ENCODE measurements at regions not wholly inside any gene's neighbourhood (a gene's known extent, or its start where the extent isn't known, plus 50 kb on each side); places are given as distances from the start of the nearest gene placed in this dataset.

DNA sequence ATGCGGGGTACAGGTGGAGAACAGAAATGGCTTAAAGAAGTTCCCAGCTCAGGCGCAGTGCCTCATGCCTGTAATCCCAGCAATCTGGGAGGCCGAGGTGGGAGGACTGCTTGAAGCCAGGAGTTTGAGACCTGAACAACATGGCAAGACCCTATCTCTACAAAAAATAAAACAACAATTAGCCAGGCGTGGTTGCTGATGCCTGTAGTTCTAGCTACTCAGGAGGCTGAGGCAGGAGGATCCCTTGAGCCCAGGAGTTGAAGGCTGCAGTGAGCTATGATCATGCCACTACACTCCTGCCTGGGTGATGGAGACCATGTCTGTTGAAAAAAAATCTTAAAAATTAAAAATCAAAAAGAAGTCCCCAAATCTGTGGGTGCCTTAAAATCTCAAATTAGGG lies 228.3 kb upstream of the WSB1 start:
- Histone ChIP-seq H3K27ac (no peak overlapping the region), H3K4me1 (no peaks in the 10 kb centered on the region), H3K9me3 (no peaks in the 10 kb centered on the region), H3K36me3 (no peaks in the 10 kb centered on the region), H3K27me3 (no peaks in the 10 kb centered on the region), H3K4me3 (no peak overlapping the region)
- TF ChIP-seq POLR2A (IDR thresholded peaks at IDR 0.05): no peak
- TF ChIP-seq, protein P1, sequence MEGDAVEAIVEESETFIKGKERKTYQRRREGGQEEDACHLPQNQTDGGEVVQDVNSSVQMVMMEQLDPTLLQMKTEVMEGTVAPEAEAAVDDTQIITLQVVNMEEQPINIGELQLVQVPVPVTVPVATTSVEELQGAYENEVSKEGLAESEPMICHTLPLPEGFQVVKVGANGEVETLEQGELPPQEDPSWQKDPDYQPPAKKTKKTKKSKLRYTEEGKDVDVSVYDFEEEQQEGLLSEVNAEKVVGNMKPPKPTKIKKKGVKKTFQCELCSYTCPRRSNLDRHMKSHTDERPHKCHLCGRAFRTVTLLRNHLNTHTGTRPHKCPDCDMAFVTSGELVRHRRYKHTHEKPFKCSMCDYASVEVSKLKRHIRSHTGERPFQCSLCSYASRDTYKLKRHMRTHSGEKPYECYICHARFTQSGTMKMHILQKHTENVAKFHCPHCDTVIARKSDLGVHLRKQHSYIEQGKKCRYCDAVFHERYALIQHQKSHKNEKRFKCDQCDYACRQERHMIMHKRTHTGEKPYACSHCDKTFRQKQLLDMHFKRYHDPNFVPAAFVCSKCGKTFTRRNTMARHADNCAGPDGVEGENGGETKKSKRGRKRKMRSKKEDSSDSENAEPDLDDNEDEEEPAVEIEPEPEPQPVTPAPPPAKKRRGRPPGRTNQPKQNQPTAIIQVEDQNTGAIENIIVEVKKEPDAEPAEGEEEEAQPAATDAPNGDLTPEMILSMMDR (IDR thresholded peaks at IDR 0.05): no peak
- no peak for DNase-seq

DNA sequence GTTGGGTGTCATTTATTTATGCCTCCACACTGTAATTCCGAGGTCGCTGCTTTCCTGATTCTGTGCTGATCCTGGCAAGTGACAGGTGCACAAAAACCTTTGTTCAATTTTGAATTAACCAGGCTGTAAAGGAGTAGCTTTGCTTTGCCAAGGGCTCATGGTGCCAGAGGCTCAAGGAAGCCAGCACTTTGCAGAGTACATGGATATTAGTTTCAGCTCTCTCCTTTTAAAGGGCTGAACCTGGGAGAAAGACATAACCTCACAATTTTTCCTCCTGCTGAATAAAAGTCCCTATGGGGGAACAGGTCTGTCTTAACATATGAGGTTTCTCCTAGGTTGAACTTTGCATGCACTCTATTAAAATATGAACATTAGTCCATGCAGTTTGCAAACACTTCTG lies 227.6 kb upstream of the WSB1 start:
- H3K4me3 ChIP-seq: no peak overlapping the region
- H3K27ac ChIP-seq: no peak overlapping the region
- TF ChIP-seq, protein P1 (IDR thresholded peaks at IDR 0.05): no peak
- no peak for TF ChIP-seq POLR2A (IDR thresholded peaks at IDR 0.05)
- no peaks in the 10 kb centered on the region for H3K4me1 ChIP-seq
- no peaks in the 10 kb centered on the region for H3K36me3 ChIP-seq
- no peaks in the 10 kb centered on the region for H3K9me3 ChIP-seq
- no peak for DNase-seq
- H3K27me3 ChIP-seq: no peaks in the 10 kb centered on the region

DNA sequence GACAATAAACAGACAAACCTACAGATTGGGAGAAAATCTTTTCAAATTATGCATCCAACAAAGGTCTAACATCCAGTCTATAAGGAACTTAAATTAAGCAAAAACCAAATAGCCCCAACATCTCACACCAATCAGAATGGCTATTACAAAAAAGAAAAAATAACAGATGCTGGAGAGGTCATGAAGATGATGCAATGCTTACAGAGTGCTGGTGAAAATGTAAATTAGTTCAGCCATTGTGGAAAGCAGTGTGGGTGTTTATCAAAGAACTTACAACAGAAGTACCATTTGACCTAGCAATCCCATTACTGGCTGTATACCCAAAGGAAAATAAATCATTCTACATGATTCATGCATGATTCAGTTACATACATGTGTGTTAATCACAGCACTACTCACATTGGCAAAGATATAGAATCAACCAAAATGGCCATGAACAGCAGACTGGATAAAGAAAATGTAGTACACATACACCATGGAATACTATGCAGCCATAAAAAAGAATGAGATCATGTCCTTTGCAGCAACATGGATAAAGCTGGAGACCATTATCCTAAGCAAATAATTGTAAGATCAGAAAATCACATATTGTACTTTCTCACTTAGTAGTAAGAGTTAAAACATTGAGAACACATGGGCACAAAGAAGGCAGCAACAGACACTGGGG lies 223.9 kb upstream of the WSB1 start:
- no peak for TF ChIP-seq POLR2A (IDR thresholded peaks at IDR 0.05)
- TF ChIP-seq, protein P1 (IDR thresholded peaks at IDR 0.05): no peak
- H3K27ac ChIP-seq: no peak overlapping the region

DNA sequence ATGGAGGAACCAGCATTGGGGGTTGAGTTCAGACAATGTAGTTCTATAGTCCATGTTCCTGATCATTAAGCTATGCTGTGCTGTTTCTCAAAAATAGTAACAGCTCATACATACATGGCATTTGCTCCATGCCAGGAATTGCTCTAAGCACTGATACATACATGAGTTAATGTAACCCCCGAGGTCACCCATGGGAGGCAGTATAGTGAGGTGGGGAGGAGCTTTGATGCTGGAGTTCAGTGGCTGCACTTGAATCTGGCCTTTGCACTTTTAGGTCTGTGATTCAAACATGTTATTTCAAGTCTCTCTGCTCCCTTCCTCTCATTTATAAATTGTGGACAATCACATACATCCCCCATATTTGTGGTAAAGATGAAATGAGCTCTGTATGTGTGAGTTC lies 223.1 kb upstream of the WSB1 start:
- H3K4me3 ChIP-seq: no peak overlapping the region
- H3K27me3 ChIP-seq: no peaks in the 10 kb centered on the region
- H3K27ac ChIP-seq: no peak overlapping the region
- no peaks in the 10 kb centered on the region for H3K4me1 ChIP-seq
- no peak for DNase-seq
- TF ChIP-seq, protein P1 (IDR thresholded peaks at IDR 0.05): no peak
- no peak for TF ChIP-seq POLR2A (IDR thresholded peaks at IDR 0.05)
- no peaks in the 10 kb centered on the region for H3K36me3 ChIP-seq
- H3K9me3 ChIP-seq: no peaks in the 10 kb centered on the region

More for the DNA sequence above, 223.9 kb upstream of the WSB1 start:
- no peaks in the 10 kb centered on the region for H3K36me3 ChIP-seq
- no peak for DNase-seq
- H3K4me3 ChIP-seq: no peak overlapping the region
- H3K27me3 ChIP-seq: no peaks in the 10 kb centered on the region
- H3K9me3 ChIP-seq: no peaks in the 10 kb centered on the region
- no peaks in the 10 kb centered on the region for H3K4me1 ChIP-seq

DNA sequence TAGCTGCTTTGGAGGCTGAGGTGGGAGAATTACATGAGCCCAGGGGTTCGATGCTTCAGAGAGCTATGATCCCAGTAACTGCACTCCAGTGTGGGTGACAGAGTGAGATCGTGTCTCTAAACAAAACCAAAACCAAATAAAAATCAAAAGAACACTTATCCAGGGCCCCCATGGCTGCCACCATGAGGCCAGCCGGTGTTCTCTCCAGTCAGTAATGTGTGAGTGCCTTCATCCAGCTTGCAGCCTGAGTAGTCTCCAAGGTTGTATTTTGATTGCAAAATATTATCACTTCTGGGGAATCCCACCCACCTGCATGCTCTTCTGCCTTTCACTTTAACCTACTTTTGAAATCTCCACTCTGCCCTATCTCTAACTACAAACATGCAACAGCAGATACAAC lies 221.0 kb upstream of the WSB1 start:
- Histone ChIP-seq H3K36me3 (no peaks in the 10 kb centered on the region), H3K27me3 (no peaks in the 10 kb centered on the region), H3K9me3 (no peaks in the 10 kb centered on the region), H3K4me3 (no peak overlapping the region), H3K4me1 (no peaks in the 10 kb centered on the region), H3K27ac (no peak overlapping the region)
- no peak for TF ChIP-seq POLR2A (IDR thresholded peaks at IDR 0.05)
- TF ChIP-seq, protein P1 (IDR thresholded peaks at IDR 0.05): no peak
- DNase-seq: no peak

DNA sequence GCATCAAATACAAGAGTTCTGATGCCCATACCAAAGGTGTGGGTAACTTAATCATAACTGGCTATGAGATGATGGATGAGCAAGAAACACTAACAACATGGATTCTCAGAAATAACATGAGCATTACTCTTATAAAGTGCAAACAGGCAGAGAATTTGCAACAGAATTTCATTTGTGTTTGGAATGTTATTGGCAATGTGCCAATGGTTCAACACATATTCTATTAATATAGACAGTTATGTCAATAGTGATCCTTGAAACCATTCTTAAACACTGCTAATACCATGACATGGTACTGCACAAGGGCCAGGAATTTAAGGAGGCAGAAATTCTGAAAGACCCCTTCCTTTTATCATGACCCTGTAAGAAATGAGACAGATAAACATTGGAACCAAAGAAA lies 217.1 kb upstream of the WSB1 start:
- no peaks in the 10 kb centered on the region for H3K27me3 ChIP-seq
- DNase-seq: no peak
- TF ChIP-seq, protein P1 (IDR thresholded peaks at IDR 0.05): no peak
- no peak for TF ChIP-seq POLR2A (IDR thresholded peaks at IDR 0.05)
- H3K36me3 ChIP-seq: no peaks in the 10 kb centered on the region
- H3K9me3 ChIP-seq: no peaks in the 10 kb centered on the region
- no peak overlapping the region for H3K4me3 ChIP-seq
- H3K27ac ChIP-seq: no peak overlapping the region
- no peaks in the 10 kb centered on the region for H3K4me1 ChIP-seq

Measured in Peyer's patch (tissue), 4 donors.